DLD1 (cell line): ENCODE measurements at regions not wholly inside any gene's neighbourhood (a gene's known extent, or its start where the extent isn't known, plus 50 kb on each side); places are given as distances from the start of the nearest gene placed in this dataset.

Experiments
- in situ Hi-C: cut with HindIII; loops from 2 replicates; pipeline ENCODE4 v1.10.0; 2017; ENCODE audit warnings: low sequenced_read_pairs

- in situ Hi-C loops: no loop called here
Observed at GRCh38 chr2:240295256-240296103, 140.0 kb upstream of the GPC1 start.

GRCh38 chr2:240296104-240296406 is 139.4 kb upstream of the GPC1 start:
- in situ Hi-C loops: no loop called here

- in situ Hi-C loops: no loop called here
Observed at GRCh38 chr2:240296476-240297255, 138.8 kb upstream of the GPC1 start.

GRCh38 chr2:240297256-240298116 is 138.0 kb upstream of the GPC1 start:
- in situ Hi-C loops: no loop called here

- in situ Hi-C loops: no loop called here
Observed at GRCh38 chr2:240298117-240298790, 137.2 kb upstream of the GPC1 start.

GRCh38 chr2:240298803-240299709 is 136.4 kb upstream of the GPC1 start:
- in situ Hi-C loops: no loop called here

- in situ Hi-C loops: no loop called here
Observed at GRCh38 chr2:240299710-240300068, 135.8 kb upstream of the GPC1 start.

- in situ Hi-C loops: no loop called here
Observed at GRCh38 chr2:240300261-240300821, 135.1 kb upstream of the GPC1 start.

- in situ Hi-C loops: no loop called here
Observed at GRCh38 chr2:240300840-240301239, 134.6 kb upstream of the GPC1 start.

GRCh38 chr2:240301256-240301795 is 134.1 kb upstream of the GPC1 start:
- in situ Hi-C loops: no loop called here

- in situ Hi-C loops: no loop called here
Observed at GRCh38 chr2:240302041-240302440, 133.4 kb upstream of the GPC1 start.

GRCh38 chr2:240302933-240303595 is 132.4 kb upstream of the GPC1 start:
- in situ Hi-C loops: no loop called here

GRCh38 chr2:240303896-240304745 is 131.3 kb upstream of the GPC1 start:
- in situ Hi-C loops: no loop called here

- in situ Hi-C loops: no loop called here
Observed at GRCh38 chr2:240304746-240305161, 130.7 kb upstream of the GPC1 start.

- in situ Hi-C loops: no loop called here
Observed at GRCh38 chr2:240305369-240305962, 130.0 kb upstream of the GPC1 start.

GRCh38 chr2:240306185-240306584 is 129.3 kb upstream of the GPC1 start:
- in situ Hi-C loops: no loop called here

- in situ Hi-C loops: no loop called here
Observed at GRCh38 chr2:240308111-240308651, 127.3 kb upstream of the GPC1 start.
